ENCODE measurements at regions not wholly inside any gene's neighbourhood (a gene's known extent, or its start where the extent isn't known, plus 50 kb on each side); places are given as distances from the start of the nearest gene placed in this dataset.

GRCh38 chr9:115492869-115493268 is 374.9 kb upstream of the TNC start:
- DNase-seq (no peak), ATAC-seq (no peak)
- intact Hi-C loops (cut with DNase I): no loop called here

GRCh38 chr9:115494393-115494792 is 376.4 kb upstream of the TNC start:
- DNase-seq (no peak), ATAC-seq (no peak)
- intact Hi-C loops (cut with DNase I): no loop called here

- DNase-seq (no peak), ATAC-seq (peak in 1 of 2 donors; percentile 15)
Measured at GRCh38 chr9:115495052-115495635, 377.2 kb upstream of the TNC start.

GRCh38 chr9:115495836-115496235 is 377.9 kb upstream of the TNC start:
- no peak for DNase-seq
- intact Hi-C loops (cut with DNase I): no loop called here
- no peak for ATAC-seq

More at GRCh38 chr9:115495052-115495635, 377.2 kb upstream of the TNC start:
- intact Hi-C loops (cut with DNase I): no loop called here

GRCh38 chr9:115498303-115498702 is 380.3 kb upstream of the TNC start:
- intact Hi-C loops (cut with DNase I): no loop called here
- DNase-seq: no peak
- no peak for ATAC-seq

GRCh38 chr9:115507148-115507547 is 389.2 kb upstream of the TNC start:
- DNase-seq (no peak), ATAC-seq (no peak)
- intact Hi-C loops (cut with DNase I): no loop called here

GRCh38 chr9:115513148-115513547 is 395.2 kb upstream of the TNC start:
- ATAC-seq (no peak), DNase-seq (no peak)
- intact Hi-C loops (cut with DNase I): no loop called here

GRCh38 chr9:115514454-115514853 is 396.5 kb upstream of the TNC start:
- ATAC-seq (no peak), DNase-seq (no peak)
- intact Hi-C loops (cut with DNase I): no loop called here

- intact Hi-C loops (cut with DNase I): no loop called here
- DNase-seq (no peak), ATAC-seq (no peak)
Measured at GRCh38 chr9:115517335-115518075, 399.5 kb upstream of the TNC start.

- ATAC-seq: no peak
- intact Hi-C loops (cut with DNase I): loop anchor here in 1 of 2 donors (10.0 kb wide), 1 partner anchor 856 kb away; no protein-coding TSS in a partner anchor
- no peak for DNase-seq
Measured at GRCh38 chr9:115520646-115521045, 402.7 kb upstream of the TNC start.

GRCh38 chr9:115522912-115523311 is 405.0 kb upstream of the TNC start:
- DNase-seq (no peak), ATAC-seq (no peak)
- intact Hi-C loops (cut with DNase I): loop anchor here in 1 of 2 donors (10.0 kb wide), 1 partner anchor 858 kb away; no protein-coding TSS in a partner anchor

GRCh38 chr9:115524453-115525059 is 406.6 kb upstream of the TNC start:
- peak; percentile 19 for DNase-seq
- intact Hi-C loops (cut with DNase I): loop anchor here in 1 of 2 donors (10.0 kb wide), 1 partner anchor 860 kb away; no protein-coding TSS in a partner anchor
- peak; percentile 68 to 74 for ATAC-seq

GRCh38 chr9:115525111-115526058 is 407.4 kb upstream of the TNC start:
- no peak for DNase-seq
- intact Hi-C loops (cut with DNase I): loop anchor here in 1 of 2 donors (10.0 kb wide), 1 partner anchor 861 kb away; no protein-coding TSS in a partner anchor
- no peak for ATAC-seq

- ATAC-seq (peak in 1 of 2 donors; percentile 77), DNase-seq (no peak)
- intact Hi-C loops (cut with DNase I): no loop called here
Measured at GRCh38 chr9:115531410-115532125, 413.6 kb upstream of the TNC start.

- ATAC-seq (no peak), DNase-seq (no peak)
- intact Hi-C loops (cut with DNase I): no loop called here
Measured at GRCh38 chr9:115533511-115533910, 415.6 kb upstream of the TNC start.

GRCh38 chr9:115540091-115540490 is 422.1 kb upstream of the TNC start:
- no peak for DNase-seq
- ATAC-seq: no peak
- intact Hi-C loops (cut with DNase I): no loop called here

- no peak for DNase-seq
- ATAC-seq: no peak
- intact Hi-C loops (cut with DNase I): no loop called here
Measured at GRCh38 chr9:115543511-115543910, 425.6 kb upstream of the TNC start.

GRCh38 chr9:115548609-115549260 is 430.8 kb upstream of the TNC start:
- intact Hi-C loops (cut with DNase I): no loop called here
- ATAC-seq (no peak), DNase-seq (no peak)

Data from left cardiac atrium (tissue), 4 donors.